ENCODE measurements at regions not wholly inside any gene's neighbourhood (a gene's known extent, or its start where the extent isn't known, plus 50 kb on each side); places are given as distances from the start of the nearest gene placed in this dataset.

DNA sequence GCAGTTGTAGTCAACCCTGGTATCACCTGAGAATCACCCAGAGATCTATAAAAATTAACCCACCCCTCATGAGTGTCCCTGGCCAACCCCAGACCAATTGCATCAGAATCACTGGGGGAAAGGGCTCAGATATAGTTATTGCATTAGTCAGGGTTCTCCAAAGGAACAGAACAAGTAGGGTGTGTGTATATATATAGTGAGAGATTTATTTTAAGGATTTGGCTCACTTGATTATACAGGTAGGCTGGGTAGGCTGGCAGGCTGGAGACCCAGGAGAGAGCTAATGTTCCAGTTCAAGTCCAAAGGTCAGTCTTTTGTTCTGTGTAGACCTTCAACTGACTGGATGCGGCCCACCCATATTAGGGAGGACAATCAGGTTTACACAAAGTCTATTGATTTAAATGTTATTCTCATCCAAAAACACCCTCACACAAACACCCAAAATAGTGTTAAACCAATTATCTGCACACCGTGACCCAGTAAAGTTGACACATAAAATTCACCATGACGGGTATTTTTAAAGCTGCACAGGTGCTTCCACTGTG is 372.9 kb upstream of the NFE2L3 start:
- TF ChIP-seq, protein P1, sequence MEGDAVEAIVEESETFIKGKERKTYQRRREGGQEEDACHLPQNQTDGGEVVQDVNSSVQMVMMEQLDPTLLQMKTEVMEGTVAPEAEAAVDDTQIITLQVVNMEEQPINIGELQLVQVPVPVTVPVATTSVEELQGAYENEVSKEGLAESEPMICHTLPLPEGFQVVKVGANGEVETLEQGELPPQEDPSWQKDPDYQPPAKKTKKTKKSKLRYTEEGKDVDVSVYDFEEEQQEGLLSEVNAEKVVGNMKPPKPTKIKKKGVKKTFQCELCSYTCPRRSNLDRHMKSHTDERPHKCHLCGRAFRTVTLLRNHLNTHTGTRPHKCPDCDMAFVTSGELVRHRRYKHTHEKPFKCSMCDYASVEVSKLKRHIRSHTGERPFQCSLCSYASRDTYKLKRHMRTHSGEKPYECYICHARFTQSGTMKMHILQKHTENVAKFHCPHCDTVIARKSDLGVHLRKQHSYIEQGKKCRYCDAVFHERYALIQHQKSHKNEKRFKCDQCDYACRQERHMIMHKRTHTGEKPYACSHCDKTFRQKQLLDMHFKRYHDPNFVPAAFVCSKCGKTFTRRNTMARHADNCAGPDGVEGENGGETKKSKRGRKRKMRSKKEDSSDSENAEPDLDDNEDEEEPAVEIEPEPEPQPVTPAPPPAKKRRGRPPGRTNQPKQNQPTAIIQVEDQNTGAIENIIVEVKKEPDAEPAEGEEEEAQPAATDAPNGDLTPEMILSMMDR (IDR thresholded peaks at IDR 0.05) = no peak
- no peak for TF ChIP-seq POLR2A (IDR thresholded peaks at IDR 0.05)
- Histone ChIP-seq H3K4me1 (no peaks in the 10 kb centered on the region), H3K27me3 (no peaks in the 10 kb centered on the region), H3K9me3 (no peaks in the 10 kb centered on the region), H3K27ac (no peak overlapping the region), H3K4me3 (no peak overlapping the region), H3K36me3 (ENCODE audit: low read depth, missing control alignments) (no peaks in the 10 kb centered on the region)
- DNase-seq = no peak
- WGBS, 2 donors = 86 to 96% methylated on average over 3 of the region's 3 CpGs
- intact Hi-C loops (cut with DNase I; ENCODE audit: low total_unique reads) = loop anchor here (10.0 kb wide), 1 partner anchor 66 kb away; no protein-coding TSS in a partner anchor

DNA sequence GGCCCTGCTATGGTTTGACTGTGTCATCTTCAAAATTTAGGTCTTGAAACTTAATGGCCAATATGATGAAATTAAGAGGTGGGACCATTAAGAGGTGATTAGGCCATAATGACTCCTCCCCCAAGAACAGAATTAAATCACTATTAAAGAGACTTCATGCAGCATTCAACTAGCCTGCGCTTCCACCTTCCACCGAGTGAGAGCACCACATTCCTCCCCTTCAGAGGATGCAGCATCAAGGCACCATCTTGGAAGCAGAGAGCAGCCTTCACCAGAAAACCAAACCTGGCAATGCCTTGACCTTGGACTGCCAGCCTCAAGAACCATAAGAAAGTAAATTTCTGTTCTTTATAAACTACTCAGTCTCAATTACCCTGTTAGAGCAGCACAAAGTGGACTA is 371.1 kb upstream of the NFE2L3 start:
- Histone ChIP-seq H3K27me3 (no peaks in the 10 kb centered on the region), H3K9me3 (no peaks in the 10 kb centered on the region), H3K4me1 (no peaks in the 10 kb centered on the region), H3K4me3 (no peak overlapping the region), H3K27ac (no peak overlapping the region), H3K36me3 (ENCODE audit: low read depth, missing control alignments) (no peaks in the 10 kb centered on the region)
- 95 to 100% methylated on average over 2 of the region's 2 CpGs for WGBS, 2 donors
- no peak for DNase-seq
- TF ChIP-seq, protein P1 (IDR thresholded peaks at IDR 0.05) = no peak
- no peak for TF ChIP-seq POLR2A (IDR thresholded peaks at IDR 0.05)
- intact Hi-C loops (cut with DNase I; ENCODE audit: low total_unique reads) = no loop called here

DNA sequence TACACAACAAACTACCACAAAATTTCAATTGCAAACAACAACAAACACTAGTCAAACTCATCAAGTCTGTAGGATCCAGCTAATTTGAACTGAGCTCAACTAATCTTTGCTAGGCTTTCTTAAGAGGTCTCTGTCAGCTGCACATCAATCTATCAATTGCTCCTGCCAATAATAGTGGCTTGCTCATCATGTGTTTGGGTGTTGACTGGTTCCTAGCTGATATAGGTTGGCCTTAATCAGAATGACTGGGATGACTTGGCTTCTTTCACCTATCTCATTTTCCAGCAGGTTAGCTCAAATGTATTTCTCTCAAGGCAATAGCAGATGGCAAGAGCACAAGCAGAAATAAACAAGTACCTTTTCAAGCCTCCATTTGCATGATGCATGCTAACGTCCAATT is 370.3 kb upstream of the NFE2L3 start:
- Histone ChIP-seq H3K4me3 (no peak overlapping the region), H3K36me3 (ENCODE audit: low read depth, missing control alignments) (no peaks in the 10 kb centered on the region), H3K4me1 (peaks cover 4% of the 10 kb centered on the region), H3K9me3 (no peaks in the 10 kb centered on the region), H3K27ac (no peak overlapping the region), H3K27me3 (no peaks in the 10 kb centered on the region)
- DNase-seq = no peak
- WGBS, 2 donors = 94% methylated on average over 1 of the region's 1 CpG
- TF ChIP-seq, protein P1 (IDR thresholded peaks at IDR 0.05) = no peak
- TF ChIP-seq POLR2A (IDR thresholded peaks at IDR 0.05) = no peak
- intact Hi-C loops (cut with DNase I; ENCODE audit: low total_unique reads) = no loop called here

- no peak overlapping the region for H3K4me3 ChIP-seq
- H3K4me1 ChIP-seq = peaks cover 22% of the 10 kb centered on the region
- 27 to 41% methylated on average over 1 of the region's 1 CpG for WGBS, 2 donors
- intact Hi-C loops (cut with DNase I; ENCODE audit: low total_unique reads) = no loop called here
- no peaks in the 10 kb centered on the region for H3K9me3 ChIP-seq
- H3K27ac ChIP-seq = peak overlapping the region; percentile 69 to 77
- DNase-seq = no peak
- no peaks in the 10 kb centered on the region for H3K27me3 ChIP-seq
- TF ChIP-seq, protein P1 (IDR thresholded peaks at IDR 0.05) = no peak
- TF ChIP-seq POLR2A (IDR thresholded peaks at IDR 0.05) = no peak
- no peaks in the 10 kb centered on the region for H3K36me3 ChIP-seq (ENCODE audit: low read depth, missing control alignments)
These were observed 365.1 kb upstream of the NFE2L3 start for GRCh38 chr7:25786936-25787335.

DNA sequence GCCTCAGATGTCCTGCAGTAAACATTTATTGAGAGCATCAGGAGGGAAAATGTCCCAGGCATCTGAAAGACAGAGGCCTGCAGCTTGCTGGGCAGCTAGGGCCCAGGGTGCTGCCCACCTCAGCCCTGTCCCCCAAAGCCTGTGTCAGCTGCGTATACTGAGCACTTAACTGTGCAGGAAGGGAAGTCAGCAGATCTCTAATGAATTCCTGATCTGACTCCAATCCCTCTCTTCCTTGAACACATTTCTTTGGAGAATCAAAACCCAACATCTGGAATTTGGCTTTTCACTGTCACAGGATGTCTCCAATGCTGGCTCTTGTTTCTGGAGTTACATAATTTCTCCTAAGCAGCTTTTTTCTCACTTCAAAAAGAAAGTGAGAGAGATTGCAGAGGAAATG is 364.7 kb upstream of the NFE2L3 start:
- peaks cover 22% of the 10 kb centered on the region for H3K4me1 ChIP-seq
- H3K27ac ChIP-seq = peak overlapping the region; percentile 69 to 77
- H3K27me3 ChIP-seq = no peaks in the 10 kb centered on the region
- 53 to 61% methylated on average over 1 of the region's 1 CpG for WGBS, 2 donors
- H3K9me3 ChIP-seq = no peaks in the 10 kb centered on the region
- H3K36me3 ChIP-seq (ENCODE audit: low read depth, missing control alignments) = no peaks in the 10 kb centered on the region
- intact Hi-C loops (cut with DNase I; ENCODE audit: low total_unique reads) = no loop called here
- DNase-seq = no peak
- TF ChIP-seq, protein P1 (IDR thresholded peaks at IDR 0.05) = no peak
- no peak for TF ChIP-seq POLR2A (IDR thresholded peaks at IDR 0.05)
- no peak overlapping the region for H3K4me3 ChIP-seq

Data from testis (tissue), 2 donors.